ENCODE measurements at regions not wholly inside any gene's neighbourhood (a gene's known extent, or its start where the extent isn't known, plus 50 kb on each side); places are given as distances from the start of the nearest gene placed in this dataset.
A peak's percentile ranks its signal among the peaks of the same experiment; 100 is the strongest.

DNA sequence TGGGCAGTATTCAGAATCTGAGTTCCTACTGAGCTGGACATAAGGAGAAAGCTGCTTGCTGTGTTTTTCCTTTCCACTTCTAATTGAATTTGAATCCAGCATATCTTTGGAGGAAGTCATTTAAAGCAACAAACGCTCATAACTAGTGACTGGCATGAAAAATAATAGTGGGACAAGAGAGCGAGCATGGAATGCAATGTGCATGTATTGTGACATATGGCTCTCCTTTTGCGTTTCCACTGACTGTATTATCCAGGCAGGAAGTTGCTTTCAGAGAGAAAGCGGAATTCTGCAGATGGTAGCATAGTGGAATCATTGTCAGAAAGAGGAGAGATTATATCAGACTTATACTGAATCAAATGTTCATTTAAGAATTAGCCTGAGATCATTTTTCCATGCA, 368.6 kb downstream of the REEP3 start:
- no peak overlapping the region for H3K4me3 ChIP-seq (ENCODE audit: low read depth, low read length)
- no peaks in the 10 kb centered on the region for H3K27me3 ChIP-seq (ENCODE audit: control insufficient read depth, insufficient read depth, low read length)
- H3K9ac ChIP-seq (ENCODE audit: low read depth, low read length): no peak overlapping the region
- no peaks in the 10 kb centered on the region for H3K36me3 ChIP-seq (ENCODE audit: control insufficient read depth, insufficient read depth, low read length)
- H3K27ac ChIP-seq (ENCODE audit: low read depth, low read length): no peak overlapping the region
- H3K4me1 ChIP-seq (ENCODE audit: control insufficient read depth, insufficient read depth, low read length): no peaks in the 10 kb centered on the region
- H3K9me3 ChIP-seq (ENCODE audit: control insufficient read depth, insufficient read depth, low read length): no peaks in the 10 kb centered on the region

DNA sequence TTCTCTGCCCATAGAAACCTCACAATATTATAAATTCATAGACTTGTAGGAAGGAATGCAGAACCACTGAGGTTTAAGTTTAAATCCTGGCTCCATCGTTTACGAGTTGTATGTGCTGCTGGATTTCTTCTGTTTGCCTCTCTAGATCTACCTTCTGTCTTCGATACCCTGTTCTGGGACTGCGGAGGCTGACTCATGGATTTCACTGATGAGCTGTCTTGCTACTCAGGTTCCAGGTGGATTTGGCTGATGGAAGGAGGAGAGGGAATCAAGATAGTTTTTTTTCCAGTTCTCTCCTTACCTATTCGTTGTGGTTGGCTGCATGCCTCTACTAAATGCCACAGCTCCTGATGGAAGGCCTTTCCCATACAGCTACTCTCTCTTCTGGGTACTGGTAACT, 375.8 kb downstream of the REEP3 start:
- peaks cover 6% of the 10 kb centered on the region; the same call in 1 of the 2 replicates for H3K4me1 ChIP-seq (ENCODE audit: control insufficient read depth, insufficient read depth, low read length)
- H3K36me3 ChIP-seq (ENCODE audit: control insufficient read depth, insufficient read depth, low read length): no peaks in the 10 kb centered on the region
- no peaks in the 10 kb centered on the region for H3K9me3 ChIP-seq (ENCODE audit: control insufficient read depth, insufficient read depth, low read length)
- no peaks in the 10 kb centered on the region for H3K27me3 ChIP-seq (ENCODE audit: control insufficient read depth, insufficient read depth, low read length)
- H3K9ac ChIP-seq (ENCODE audit: low read depth, low read length): no peak overlapping the region
- no peak overlapping the region for H3K27ac ChIP-seq (ENCODE audit: low read depth, low read length)
- no peak overlapping the region for H3K4me3 ChIP-seq (ENCODE audit: low read depth, low read length)

- Histone ChIP-seq H3K9me3 (ENCODE audit: control insufficient read depth, insufficient read depth, low read length) (no peaks in the 10 kb centered on the region), H3K27me3 (ENCODE audit: control insufficient read depth, insufficient read depth, low read length) (no peaks in the 10 kb centered on the region), H3K27ac (ENCODE audit: low read depth, low read length) (no peak overlapping the region), H3K4me3 (ENCODE audit: low read depth, low read length) (no peak overlapping the region), H3K9ac (ENCODE audit: low read depth, low read length) (no peak overlapping the region), H3K4me1 (ENCODE audit: control insufficient read depth, insufficient read depth, low read length) (peaks cover 6% of the 10 kb centered on the region; the same call in 1 of the 2 replicates), H3K36me3 (ENCODE audit: control insufficient read depth, insufficient read depth, low read length) (no peaks in the 10 kb centered on the region)
Observed at GRCh38 chr10:63899673-63900300, 378.6 kb downstream of the REEP3 start.

DNA sequence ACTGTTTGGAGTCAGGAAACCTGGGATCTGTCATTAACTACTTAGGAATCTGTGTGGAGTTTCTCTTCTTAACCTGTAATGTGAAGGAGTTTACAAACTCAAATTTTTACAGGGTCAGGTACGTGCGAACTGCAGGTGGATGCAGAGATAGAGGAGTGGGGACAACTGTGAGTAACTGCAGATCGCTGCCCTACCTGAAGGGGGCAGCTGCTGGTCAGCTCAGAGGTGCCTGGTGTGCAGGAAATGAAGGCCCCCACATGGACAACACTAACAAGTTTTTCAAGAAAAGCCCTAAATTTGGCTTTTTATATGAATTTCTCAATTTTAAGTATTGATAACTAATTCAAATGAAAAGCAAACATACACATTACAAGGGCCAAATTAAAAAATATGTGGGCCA, 380.0 kb downstream of the REEP3 start:
- Histone ChIP-seq H3K4me3 (ENCODE audit: low read depth, low read length) (no peak overlapping the region), H3K27me3 (ENCODE audit: control insufficient read depth, insufficient read depth, low read length) (no peaks in the 10 kb centered on the region), H3K4me1 (ENCODE audit: control insufficient read depth, insufficient read depth, low read length) (peaks cover 6% of the 10 kb centered on the region; the same call in 1 of the 2 replicates), H3K9ac (ENCODE audit: low read depth, low read length) (no peak overlapping the region), H3K36me3 (ENCODE audit: control insufficient read depth, insufficient read depth, low read length) (no peaks in the 10 kb centered on the region), H3K27ac (ENCODE audit: low read depth, low read length) (no peak overlapping the region), H3K9me3 (ENCODE audit: control insufficient read depth, insufficient read depth, low read length) (no peaks in the 10 kb centered on the region)

- H3K36me3 ChIP-seq (ENCODE audit: control insufficient read depth, insufficient read depth, low read length): no peaks in the 10 kb centered on the region
- H3K9ac ChIP-seq (ENCODE audit: low read depth, low read length): no peak overlapping the region
- no peak overlapping the region for H3K4me3 ChIP-seq (ENCODE audit: low read depth, low read length)
- no peak overlapping the region for H3K27ac ChIP-seq (ENCODE audit: low read depth, low read length)
- no peaks in the 10 kb centered on the region for H3K9me3 ChIP-seq (ENCODE audit: control insufficient read depth, insufficient read depth, low read length)
- H3K4me1 ChIP-seq (ENCODE audit: control insufficient read depth, insufficient read depth, low read length): peaks cover 6% of the 10 kb centered on the region; the same call in 1 of the 2 replicates
- H3K27me3 ChIP-seq (ENCODE audit: control insufficient read depth, insufficient read depth, low read length): no peaks in the 10 kb centered on the region
Observed at GRCh38 chr10:63901881-63902280, 380.7 kb downstream of the REEP3 start.

DNA sequence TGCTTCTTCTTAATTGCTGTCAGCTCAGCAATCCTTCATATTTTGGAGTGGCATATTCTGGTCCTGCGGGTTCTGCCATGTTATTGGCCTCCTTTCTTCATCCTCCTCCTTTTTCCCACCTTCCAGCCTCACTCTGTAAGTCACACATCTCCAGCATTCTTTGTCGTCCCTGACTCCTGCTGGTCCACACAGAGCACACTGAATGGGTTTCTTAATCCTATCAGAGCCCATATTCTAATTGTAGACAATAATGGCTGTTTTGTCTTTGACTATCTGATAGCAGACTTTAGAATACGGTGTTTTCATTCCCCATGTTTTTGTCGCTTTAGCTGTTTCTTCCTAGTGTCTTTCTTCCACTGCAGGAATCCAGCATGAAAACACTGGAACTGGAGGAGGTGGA, 389.6 kb downstream of the REEP3 start:
- H3K9ac ChIP-seq (ENCODE audit: low read depth, low read length): no peak overlapping the region
- H3K9me3 ChIP-seq (ENCODE audit: control insufficient read depth, insufficient read depth, low read length): no peaks in the 10 kb centered on the region

DNA sequence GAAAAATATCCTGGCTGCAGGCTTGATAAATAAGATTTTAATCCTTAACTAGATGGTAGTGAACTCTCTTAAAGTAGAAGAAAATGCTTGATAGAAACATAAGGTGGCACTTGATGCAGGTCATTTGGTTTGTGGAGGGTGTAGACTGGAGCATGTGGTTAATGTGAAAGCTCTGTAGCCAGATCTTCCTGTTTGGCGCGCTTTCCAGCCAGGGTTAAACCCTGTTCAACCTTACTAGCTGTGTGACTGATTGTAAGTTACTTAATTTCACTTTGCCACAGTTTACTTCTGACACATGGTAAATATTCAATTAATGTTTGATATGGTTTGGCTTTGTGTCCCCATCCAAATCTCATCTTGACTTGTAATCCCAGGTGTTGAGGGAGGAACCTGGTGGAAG, 394.0 kb downstream of the REEP3 start:
- no peak overlapping the region for H3K27ac ChIP-seq (ENCODE audit: low read depth, low read length)
- H3K4me1 ChIP-seq (ENCODE audit: control insufficient read depth, insufficient read depth, low read length): peaks cover 11% of the 10 kb centered on the region
- no peaks in the 10 kb centered on the region for H3K9me3 ChIP-seq (ENCODE audit: control insufficient read depth, insufficient read depth, low read length)
- no peaks in the 10 kb centered on the region for H3K27me3 ChIP-seq (ENCODE audit: control insufficient read depth, insufficient read depth, low read length)
- no peaks in the 10 kb centered on the region for H3K36me3 ChIP-seq (ENCODE audit: control insufficient read depth, insufficient read depth, low read length)
- H3K9ac ChIP-seq (ENCODE audit: low read depth, low read length): no peak overlapping the region
- no peak overlapping the region for H3K4me3 ChIP-seq (ENCODE audit: low read depth, low read length)

More for the DNA sequence above, 389.6 kb downstream of the REEP3 start:
- Histone ChIP-seq H3K4me1 (ENCODE audit: control insufficient read depth, insufficient read depth, low read length) (peaks cover 18% of the 10 kb centered on the region), H3K36me3 (ENCODE audit: control insufficient read depth, insufficient read depth, low read length) (no peaks in the 10 kb centered on the region), H3K4me3 (ENCODE audit: low read depth, low read length) (no peak overlapping the region), H3K27ac (ENCODE audit: low read depth, low read length) (peak overlapping the region; percentile 61), H3K27me3 (ENCODE audit: control insufficient read depth, insufficient read depth, low read length) (no peaks in the 10 kb centered on the region)

- Histone ChIP-seq H3K4me3 (ENCODE audit: low read depth, low read length) (no peak overlapping the region), H3K9me3 (ENCODE audit: control insufficient read depth, insufficient read depth, low read length) (no peaks in the 10 kb centered on the region)
Observed at GRCh38 chr10:63917363-63917762, 396.2 kb downstream of the REEP3 start.

DNA sequence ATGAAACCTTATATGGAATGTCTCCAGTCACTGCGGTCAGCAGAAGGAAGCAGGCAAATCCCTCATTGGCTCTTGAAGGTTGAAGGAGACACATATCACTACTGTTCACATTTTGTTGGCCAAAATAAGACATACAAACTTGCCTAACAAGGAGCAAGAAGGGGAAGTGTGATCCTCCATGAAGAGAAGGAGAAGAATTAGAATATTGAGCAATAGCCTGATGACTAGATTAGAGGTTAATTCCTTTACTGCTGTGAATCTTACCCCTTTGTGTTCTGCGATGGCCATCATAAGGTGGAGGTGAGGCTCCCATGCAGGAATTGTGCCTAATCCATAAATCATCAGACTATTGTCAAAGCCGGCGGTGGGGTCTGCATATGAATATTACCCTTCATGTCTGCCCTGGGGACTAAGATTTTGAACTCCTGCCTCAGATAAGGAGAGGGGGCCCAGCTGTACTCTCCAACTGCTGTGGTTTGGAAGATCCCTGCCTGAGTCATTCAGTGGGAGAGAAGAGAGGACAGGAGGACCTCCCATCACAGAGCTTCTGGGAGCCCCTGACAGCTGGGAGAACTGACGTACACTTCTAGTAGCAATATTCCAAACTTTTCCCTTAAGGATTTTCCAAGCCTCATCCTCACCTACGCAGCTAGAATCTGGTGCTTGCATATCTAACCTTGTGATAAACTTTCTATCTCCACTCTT, 398.5 kb downstream of the REEP3 start:
- H3K9ac ChIP-seq (ENCODE audit: low read depth, low read length): no peak overlapping the region
- H3K4me1 ChIP-seq (ENCODE audit: control insufficient read depth, insufficient read depth, low read length): peaks cover 31% of the 10 kb centered on the region
- H3K27me3 ChIP-seq (ENCODE audit: control insufficient read depth, insufficient read depth, low read length): no peaks in the 10 kb centered on the region
- H3K9me3 ChIP-seq (ENCODE audit: control insufficient read depth, insufficient read depth, low read length): no peaks in the 10 kb centered on the region
- no peak overlapping the region for H3K27ac ChIP-seq (ENCODE audit: low read depth, low read length)
- H3K4me3 ChIP-seq (ENCODE audit: low read depth, low read length): no peak overlapping the region
- no peaks in the 10 kb centered on the region for H3K36me3 ChIP-seq (ENCODE audit: control insufficient read depth, insufficient read depth, low read length)

More at GRCh38 chr10:63917363-63917762, 396.2 kb downstream of the REEP3 start:
- Histone ChIP-seq H3K27me3 (ENCODE audit: control insufficient read depth, insufficient read depth, low read length) (no peaks in the 10 kb centered on the region), H3K4me1 (ENCODE audit: control insufficient read depth, insufficient read depth, low read length) (peaks cover 20% of the 10 kb centered on the region), H3K36me3 (ENCODE audit: control insufficient read depth, insufficient read depth, low read length) (no peaks in the 10 kb centered on the region), H3K9ac (ENCODE audit: low read depth, low read length) (no peak overlapping the region), H3K27ac (ENCODE audit: low read depth, low read length) (no peak overlapping the region)

DNA sequence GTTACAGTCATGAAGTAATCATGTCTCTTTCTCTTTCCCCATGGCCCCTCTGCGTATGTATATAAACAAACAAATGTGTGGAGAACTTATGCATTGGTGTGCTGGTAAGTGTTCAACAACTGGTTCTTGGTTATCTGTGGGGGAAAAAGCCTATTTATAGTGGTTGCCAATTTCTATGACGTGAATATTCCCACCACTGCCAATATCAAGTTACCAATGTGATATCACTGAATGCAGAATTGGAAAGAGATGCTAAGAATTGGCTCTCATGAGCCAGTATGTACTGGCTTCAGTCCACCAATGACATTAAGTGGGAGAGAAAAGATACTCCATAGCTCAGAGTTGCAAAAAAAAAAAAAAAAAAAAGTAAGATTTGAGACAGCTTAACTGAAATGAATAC, 399.7 kb downstream of the REEP3 start:
- H3K27me3 ChIP-seq (ENCODE audit: control insufficient read depth, insufficient read depth, low read length): no peaks in the 10 kb centered on the region
- H3K9me3 ChIP-seq (ENCODE audit: control insufficient read depth, insufficient read depth, low read length): no peaks in the 10 kb centered on the region
- H3K27ac ChIP-seq (ENCODE audit: low read depth, low read length): no peak overlapping the region
- no peak overlapping the region for H3K9ac ChIP-seq (ENCODE audit: low read depth, low read length)
- H3K36me3 ChIP-seq (ENCODE audit: control insufficient read depth, insufficient read depth, low read length): no peaks in the 10 kb centered on the region
- no peak overlapping the region for H3K4me3 ChIP-seq (ENCODE audit: low read depth, low read length)
- H3K4me1 ChIP-seq (ENCODE audit: control insufficient read depth, insufficient read depth, low read length): peaks cover 31% of the 10 kb centered on the region

- Histone ChIP-seq H3K27me3 (ENCODE audit: control insufficient read depth, insufficient read depth, low read length) (no peaks in the 10 kb centered on the region), H3K4me1 (ENCODE audit: control insufficient read depth, insufficient read depth, low read length) (peaks cover 31% of the 10 kb centered on the region), H3K4me3 (ENCODE audit: low read depth, low read length) (no peak overlapping the region), H3K9me3 (ENCODE audit: control insufficient read depth, insufficient read depth, low read length) (no peaks in the 10 kb centered on the region), H3K36me3 (ENCODE audit: control insufficient read depth, insufficient read depth, low read length) (no peaks in the 10 kb centered on the region), H3K27ac (ENCODE audit: low read depth, low read length) (peak overlapping the region; percentile 54), H3K9ac (ENCODE audit: low read depth, low read length) (no peak overlapping the region)
Observed at GRCh38 chr10:63921908-63922467, 400.8 kb downstream of the REEP3 start.
